MV-4-11 (cell line): ENCODE measurements at regions not wholly inside any gene's neighbourhood (a gene's known extent, or its start where the extent isn't known, plus 50 kb on each side); places are given as distances from the start of the nearest gene placed in this dataset.
A peak's percentile ranks its signal among the peaks of the same experiment; 100 is the strongest.
"Not testable (repeated sequence)": the region's sequence is repeated elsewhere in the genome, so short reads cannot be mapped to it uniquely, and the experiment has no call there.

Source experiments
- DNase-seq: peaks from one replicate; lab custom pipeline; 2025; lab: John Stamatoyannopoulos, UW

GRCh38 chr1:103469801-103470200, 55.7 kb upstream of the RNPC3 start:
- DNase-seq = no peak

DNA sequence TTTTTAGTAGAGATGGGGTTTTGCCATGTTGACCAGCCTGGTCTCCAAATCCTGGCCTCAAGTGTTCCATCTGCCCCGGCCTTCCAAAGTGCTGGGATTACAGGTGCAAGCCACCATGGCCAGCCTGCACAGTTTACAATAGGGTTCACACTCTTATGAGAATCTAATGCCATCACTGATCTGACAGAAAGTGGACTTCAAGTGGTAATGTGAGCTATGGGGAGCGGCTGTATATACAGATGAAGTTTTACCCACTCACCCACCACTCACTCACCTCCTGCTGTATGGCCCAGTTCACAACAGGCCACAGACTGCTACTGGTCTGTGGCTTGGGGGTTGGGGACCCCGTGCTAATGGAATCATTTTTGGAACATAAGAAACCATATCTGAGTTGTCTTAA, 58.4 kb upstream of the RNPC3 start:
- no peak for DNase-seq

DNA sequence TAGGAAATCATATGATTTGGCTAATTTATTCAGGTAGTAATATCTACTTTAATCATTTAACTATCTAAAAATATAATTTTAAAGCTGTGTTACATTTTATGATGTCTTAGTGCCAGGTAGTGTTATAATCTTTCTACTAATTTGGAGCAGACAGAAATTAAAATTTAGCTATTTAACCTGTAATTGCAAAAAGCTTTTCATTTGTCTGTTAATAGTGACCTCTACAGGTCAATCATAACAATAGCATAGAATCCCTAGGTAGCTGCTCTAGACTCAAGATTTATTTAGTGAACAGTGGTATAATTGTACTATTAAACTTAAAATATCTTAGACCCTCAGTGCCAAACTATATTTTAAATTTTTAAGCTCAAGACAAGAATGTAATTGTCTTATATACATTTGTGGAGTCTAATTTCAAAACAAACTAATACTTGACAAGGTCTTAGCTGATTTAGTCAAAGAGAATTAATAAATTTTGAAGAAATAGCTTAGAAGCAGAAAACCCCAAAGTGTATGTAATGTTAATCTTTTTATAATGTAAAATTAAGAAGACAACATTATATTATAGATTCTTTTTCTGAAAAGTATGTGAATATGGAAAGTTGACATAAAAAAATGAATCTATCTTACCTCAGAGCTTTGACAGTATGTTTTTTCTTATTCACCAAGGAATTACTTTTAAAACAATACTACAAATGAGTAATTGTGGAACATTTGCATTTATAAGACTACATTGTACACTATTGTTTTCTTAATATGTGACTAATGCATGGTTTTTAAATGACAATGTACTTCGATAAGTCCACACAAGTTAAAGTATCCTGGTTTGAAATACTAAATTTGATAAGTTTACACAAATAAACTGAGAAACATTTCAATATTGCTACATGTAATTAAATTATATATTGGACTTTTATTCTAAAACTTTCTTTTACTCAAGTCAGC, 64.1 kb upstream of the RNPC3 start:
- no peak for DNase-seq

DNA sequence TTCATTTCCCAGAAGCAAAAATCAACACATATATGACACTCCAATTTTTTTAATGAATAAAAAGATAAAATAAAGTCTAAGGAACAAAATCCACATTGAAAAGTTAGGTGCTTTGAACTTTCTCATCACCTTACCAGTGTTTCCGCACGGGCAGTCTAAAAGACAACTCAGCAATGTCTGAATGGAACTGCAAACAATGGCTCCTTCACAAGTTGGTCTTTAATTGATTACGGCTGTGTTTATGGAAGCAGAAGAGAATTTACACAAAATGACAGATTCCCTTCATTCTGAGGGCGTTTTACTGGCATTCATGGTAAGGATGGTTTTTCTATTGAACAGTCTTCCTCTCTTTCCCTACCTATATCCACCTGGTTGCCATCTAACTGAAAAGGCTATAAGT, 65.0 kb upstream of the RNPC3 start:
- no peak for DNase-seq

DNA sequence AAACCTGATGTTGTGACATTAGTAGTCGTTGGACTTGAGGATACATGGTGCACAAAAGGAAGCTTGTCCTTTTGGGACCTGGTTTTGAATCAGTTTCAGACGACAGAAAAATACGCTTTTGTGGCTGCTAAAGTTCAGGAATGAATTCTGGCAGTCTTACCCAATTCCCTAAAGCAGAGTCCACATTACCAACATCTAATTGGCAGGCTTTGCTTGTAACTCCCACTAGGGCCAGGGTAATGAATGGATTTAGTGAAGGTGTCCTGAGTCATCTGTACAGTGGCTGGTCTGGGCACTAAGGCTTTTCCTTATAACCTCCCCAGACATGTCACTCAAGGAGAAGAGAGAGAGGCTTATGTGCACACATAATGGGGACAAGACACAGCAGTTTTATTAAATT, 66.2 kb upstream of the RNPC3 start:
- no peak for DNase-seq

- DNase-seq = no peak
Observed at GRCh38 chr1:103457886-103458455, 67.5 kb upstream of the RNPC3 start.

GRCh38 chr1:103448560-103448959, 76.9 kb upstream of the RNPC3 start:
- DNase-seq = peak; percentile 28

DNA sequence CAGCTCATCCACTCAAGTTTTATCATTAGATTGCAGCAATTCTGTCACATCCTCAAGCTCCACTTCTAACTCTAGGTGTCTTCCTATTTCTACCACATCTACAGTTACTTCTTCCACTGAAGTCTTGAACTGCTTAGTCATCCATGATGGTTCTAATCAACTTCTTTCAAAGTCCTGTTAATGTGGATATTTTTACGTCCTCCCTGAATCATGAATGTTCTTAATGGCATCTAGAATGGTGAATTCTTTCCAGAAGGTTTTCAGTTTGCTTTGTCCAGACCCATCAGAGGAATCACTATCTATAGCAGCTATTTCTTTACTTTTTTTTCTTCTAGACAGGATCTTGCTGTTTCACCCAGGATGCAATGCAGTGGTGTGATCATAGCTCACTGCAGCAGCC, 78.0 kb upstream of the RNPC3 start:
- DNase-seq = no peak

- no peak for DNase-seq
Observed at GRCh38 chr1:103441342-103441741, 84.2 kb upstream of the RNPC3 start.

GRCh38 chr1:103436568-103437100, 88.9 kb upstream of the RNPC3 start:
- DNase-seq = not testable (repeated sequence)

DNA sequence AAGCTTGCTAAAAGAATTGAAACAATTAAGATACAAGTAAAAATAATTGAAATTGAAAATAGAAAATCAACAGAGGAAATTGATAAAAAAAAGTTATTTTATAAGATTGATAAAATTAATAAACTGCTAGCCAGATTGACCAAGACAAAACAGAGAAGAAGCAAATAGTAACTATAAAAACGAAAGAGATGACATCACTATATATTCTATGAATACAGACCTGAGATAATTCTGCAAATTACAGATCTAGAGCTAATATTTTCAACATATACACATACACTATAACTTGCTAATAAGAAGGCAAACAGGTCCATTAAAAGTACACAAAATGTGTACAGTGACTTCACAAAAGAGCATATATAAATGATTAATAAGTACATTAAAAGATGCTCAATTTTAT, 90.1 kb upstream of the RNPC3 start:
- no peak for DNase-seq

GRCh38 chr1:103424650-103425049, 100.8 kb upstream of the RNPC3 start:
- no peak for DNase-seq

DNA sequence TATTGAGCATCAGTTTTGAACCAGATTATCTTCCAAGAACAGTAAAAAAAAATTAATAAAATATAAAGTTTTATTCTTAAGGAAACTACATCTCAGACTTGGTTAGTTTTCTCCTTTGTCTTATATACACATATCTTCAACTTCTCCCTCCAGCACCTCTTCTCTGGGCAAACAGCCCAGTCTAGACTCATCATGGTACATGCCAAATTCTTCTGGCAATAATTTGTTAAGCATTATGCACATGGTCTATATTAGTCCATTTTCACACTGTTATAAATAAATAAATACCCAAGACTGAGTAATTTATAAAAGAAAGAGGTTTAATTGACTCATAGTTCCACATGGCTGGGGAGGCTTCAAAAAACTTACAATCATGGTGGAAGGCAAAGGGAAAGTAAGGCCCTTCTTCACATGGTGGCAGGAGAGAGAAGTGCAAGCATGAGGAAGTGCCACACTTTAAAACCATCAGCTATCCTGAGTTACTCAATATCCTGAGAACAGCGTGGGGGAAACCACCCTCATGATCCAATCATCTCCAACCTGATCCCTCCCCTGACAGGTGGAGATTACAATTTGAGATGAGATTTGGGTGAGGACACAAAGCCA, 108.7 kb upstream of the RNPC3 start:
- DNase-seq = peak; percentile 49

DNA sequence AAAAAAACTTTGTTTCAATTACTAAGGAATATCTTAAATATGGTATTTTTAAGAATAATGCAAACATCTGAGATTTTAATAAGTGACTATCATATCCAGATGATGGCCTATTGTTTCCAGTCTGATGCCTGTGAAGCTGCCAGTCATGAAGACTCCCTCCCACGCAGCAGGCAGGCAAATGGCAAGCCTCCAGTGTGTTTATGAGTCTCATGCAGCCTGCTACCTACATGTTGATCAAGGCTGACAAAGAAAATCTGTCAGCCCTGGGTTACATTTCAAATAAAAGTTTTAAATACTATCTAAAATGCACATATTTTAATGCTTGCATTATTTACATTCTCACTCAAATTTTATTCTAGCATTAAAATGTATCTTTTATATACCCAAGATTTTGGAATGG, 137.6 kb upstream of the RNPC3 start:
- no peak for DNase-seq

DNA sequence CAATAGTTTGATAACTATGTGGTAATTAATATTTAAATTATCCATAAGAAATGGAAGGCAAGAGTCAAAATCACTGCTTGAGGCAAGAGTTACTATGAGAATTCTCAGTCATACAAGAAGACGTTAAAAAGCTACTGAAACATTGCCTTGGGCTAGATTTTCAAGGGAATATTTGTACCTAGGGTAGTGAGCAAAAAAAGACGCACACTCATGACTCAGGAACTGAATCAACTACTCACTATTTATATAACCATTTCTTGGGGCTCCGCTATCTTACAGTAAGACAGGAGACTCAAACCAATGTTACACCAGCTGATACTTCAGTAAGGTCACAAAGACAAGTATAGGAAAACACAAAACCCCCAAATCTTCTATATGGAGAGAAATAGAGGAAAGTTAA, 151.5 kb upstream of the RNPC3 start:
- DNase-seq = no peak

- no peak for DNase-seq
Observed at GRCh38 chr1:103372866-103373265, 152.6 kb upstream of the RNPC3 start.

DNA sequence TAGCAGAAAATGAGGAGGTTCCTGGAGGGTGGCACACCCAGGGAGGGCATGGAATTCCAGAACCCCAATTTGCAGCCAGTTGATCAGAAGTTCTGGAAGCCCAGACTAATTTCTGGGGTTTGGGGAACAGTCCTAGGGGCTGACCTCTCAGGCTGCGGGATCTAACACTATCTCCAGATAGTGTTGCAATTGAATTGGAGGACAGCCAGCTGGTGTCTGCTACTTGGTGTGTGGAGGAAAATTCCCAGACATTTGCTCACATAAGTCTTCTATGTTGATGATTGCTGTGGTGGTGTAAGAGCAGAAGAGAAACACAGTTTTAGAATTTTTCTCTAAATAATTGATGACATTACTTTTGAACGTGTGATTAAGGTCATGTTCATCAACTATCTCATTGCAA, 154.3 kb upstream of the RNPC3 start:
- no peak for DNase-seq

- no peak for DNase-seq
Observed at GRCh38 chr1:103367186-103367585, 158.3 kb upstream of the RNPC3 start.

- DNase-seq = no peak
Observed at GRCh38 chr1:103365860-103366569, 159.5 kb upstream of the RNPC3 start.

DNA sequence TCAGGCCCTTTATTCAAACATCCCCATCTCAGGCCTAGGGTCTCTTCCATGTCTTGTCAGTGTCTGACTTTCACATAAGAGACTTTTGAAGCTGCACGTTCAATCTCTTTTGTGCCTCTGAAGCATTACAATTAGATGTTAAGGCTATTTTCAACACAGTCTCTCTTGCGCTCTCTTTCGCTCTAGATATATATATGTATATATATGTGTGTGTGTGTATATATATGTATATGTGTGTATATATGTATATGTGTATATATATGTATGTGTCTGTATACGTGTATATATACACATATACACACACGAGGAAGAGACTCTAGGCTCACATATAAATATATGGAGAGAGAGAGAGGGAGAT, 162.5 kb upstream of the RNPC3 start:
- no peak for DNase-seq

GRCh38 chr1:103362348-103363007, 163.0 kb upstream of the RNPC3 start:
- no peak for DNase-seq

- no peak for DNase-seq
Observed at GRCh38 chr1:103353391-103353790, 172.1 kb upstream of the RNPC3 start.
